GM13976 (cell line): ENCODE measurements at regions not wholly inside any gene's neighbourhood (a gene's known extent, or its start where the extent isn't known, plus 50 kb on each side); places are given as distances from the start of the nearest gene placed in this dataset.

ENCODE experiments used
- DNase-seq: peaks from one replicate; pipeline ENCODE4 v3.0.0; 2012; ENCODE audit warnings: low spot score
- in situ Hi-C: fragments of 300-500 bp; cut with MboI; formaldehyde crosslinking; loops from one replicate; pipeline ENCODE4 v1.12.0; 2022; ENCODE audit warnings: low sequenced_read_pairs, mixed read lengths, inconsistent platforms; ENCODE audit not compliant: unreplicated experiment
- TF ChIP-seq, protein P1 (sequence below): IDR thresholded peaks from 2 replicates; pipeline ENCODE4 v1.5.1; 2012; ENCODE audit warnings: borderline replicate concordance, mild to moderate bottlenecking; ENCODE audit not compliant: insufficient read depth; ENCODE audit errors: extremely low read depth, missing control alignments, control extremely low read depth

DNA sequence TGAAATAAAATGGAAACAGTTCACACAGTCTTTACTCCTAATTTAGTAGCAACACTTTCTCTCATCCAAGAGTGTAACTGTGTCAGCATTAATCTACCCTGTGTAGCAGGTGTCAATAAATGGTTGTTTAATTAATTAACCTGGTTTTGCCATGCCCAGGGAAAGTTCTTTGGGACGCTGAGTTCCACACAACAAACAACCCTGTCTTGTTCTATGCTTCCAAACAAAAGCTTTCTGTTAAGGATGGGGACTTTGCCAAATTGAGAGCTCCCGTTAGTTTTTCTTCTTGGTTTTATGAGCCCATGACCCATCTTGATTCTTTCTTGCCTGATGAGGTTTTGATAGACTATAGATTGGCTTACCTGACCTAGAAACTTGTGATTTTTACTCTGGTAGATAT, 530.1 kb downstream of the KCNJ2 start:
- in situ Hi-C loops = no loop called here
- DNase-seq = no peak
- TF ChIP-seq, protein P1, sequence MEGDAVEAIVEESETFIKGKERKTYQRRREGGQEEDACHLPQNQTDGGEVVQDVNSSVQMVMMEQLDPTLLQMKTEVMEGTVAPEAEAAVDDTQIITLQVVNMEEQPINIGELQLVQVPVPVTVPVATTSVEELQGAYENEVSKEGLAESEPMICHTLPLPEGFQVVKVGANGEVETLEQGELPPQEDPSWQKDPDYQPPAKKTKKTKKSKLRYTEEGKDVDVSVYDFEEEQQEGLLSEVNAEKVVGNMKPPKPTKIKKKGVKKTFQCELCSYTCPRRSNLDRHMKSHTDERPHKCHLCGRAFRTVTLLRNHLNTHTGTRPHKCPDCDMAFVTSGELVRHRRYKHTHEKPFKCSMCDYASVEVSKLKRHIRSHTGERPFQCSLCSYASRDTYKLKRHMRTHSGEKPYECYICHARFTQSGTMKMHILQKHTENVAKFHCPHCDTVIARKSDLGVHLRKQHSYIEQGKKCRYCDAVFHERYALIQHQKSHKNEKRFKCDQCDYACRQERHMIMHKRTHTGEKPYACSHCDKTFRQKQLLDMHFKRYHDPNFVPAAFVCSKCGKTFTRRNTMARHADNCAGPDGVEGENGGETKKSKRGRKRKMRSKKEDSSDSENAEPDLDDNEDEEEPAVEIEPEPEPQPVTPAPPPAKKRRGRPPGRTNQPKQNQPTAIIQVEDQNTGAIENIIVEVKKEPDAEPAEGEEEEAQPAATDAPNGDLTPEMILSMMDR = no peak

DNA sequence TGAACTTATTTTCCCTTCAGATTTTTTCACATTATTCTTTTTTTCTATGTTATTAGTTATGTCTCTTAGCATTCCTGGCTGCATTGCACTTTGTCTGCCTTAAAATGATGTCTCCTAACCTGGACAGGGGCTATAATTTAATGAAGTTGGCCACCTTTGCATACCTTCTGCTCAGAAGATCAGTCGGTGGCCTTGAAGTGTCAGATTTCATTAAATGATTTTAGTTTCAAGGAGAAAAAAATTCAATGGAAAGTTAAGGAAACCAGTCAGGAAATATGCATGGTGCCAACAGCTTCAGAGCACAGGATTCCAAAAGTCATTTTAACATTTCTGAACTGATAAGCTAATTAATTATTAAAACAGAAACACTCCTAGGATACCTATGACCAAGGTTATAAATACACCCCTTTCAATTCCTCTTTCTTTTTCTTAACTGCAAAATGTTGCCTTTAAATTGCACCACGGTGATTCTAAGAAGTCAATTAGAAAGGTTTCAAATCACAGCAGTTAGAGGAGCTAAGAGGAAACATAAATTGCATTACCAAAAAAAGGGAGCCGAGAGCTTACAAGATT, 533.4 kb downstream of the KCNJ2 start:
- in situ Hi-C loops = no loop called here
- DNase-seq = no peak
- TF ChIP-seq, protein P1 = no peak

- TF ChIP-seq, protein P1 = no peak
- DNase-seq = no peak
- in situ Hi-C loops = no loop called here
These were observed 540.3 kb downstream of the KCNJ2 start for GRCh38 chr17:70709596-70709995.

DNA sequence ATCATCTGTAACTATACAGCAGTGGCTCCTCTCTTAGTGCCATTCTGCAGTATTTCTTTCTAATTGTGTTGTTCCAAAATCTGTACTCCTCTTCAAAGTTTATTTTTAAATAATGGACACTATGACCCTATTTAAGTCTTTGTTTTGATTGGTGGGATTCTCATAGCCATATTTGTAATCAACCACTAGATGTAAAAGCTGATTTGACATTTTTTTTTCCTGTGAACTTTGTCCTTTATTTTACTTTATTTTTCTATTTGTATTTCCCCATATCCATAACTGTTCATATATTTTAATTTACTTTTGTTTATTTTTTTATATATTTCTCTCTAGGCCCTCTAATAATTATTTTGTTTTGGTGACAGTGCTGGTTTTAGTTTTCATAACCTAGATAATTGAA, 544.4 kb downstream of the KCNJ2 start:
- TF ChIP-seq, protein P1 = no peak
- in situ Hi-C loops = no loop called here
- DNase-seq = no peak

GRCh38 chr17:70716551-70716950, 547.2 kb downstream of the KCNJ2 start:
- TF ChIP-seq, protein P1 = no peak
- no peak for DNase-seq
- in situ Hi-C loops = no loop called here

GRCh38 chr17:70717042-70717441, 547.7 kb downstream of the KCNJ2 start:
- no peak for DNase-seq
- in situ Hi-C loops = no loop called here
- TF ChIP-seq, protein P1 = no peak
